NCI-H1092 treated with DMSO at 0.1 percent for 48 hours (cell line): ENCODE measurements at regions not wholly inside any gene's neighbourhood (a gene's known extent, or its start where the extent isn't known, plus 50 kb on each side); places are given as distances from the start of the nearest gene placed in this dataset.
A peak's percentile ranks its signal among the peaks of the same experiment; 100 is the strongest.
"Not testable (repeated sequence)": the region's sequence is repeated elsewhere in the genome, so short reads cannot be mapped to it uniquely, and the experiment has no call there.

Experiments used
- DNase-seq: peaks from one replicate; lab custom pipeline; 2025; lab: John Stamatoyannopoulos, UW

- no peak for DNase-seq
These were observed 513.2 kb upstream of the TBL1XR1 start for GRCh38 chr3:177710506-177710905.

- no peak for DNase-seq
These were observed 514.4 kb upstream of the TBL1XR1 start for GRCh38 chr3:177711637-177712036.

GRCh38 chr3:177713928-177714900 lies 516.9 kb upstream of the TBL1XR1 start:
- peak; percentile 7 for DNase-seq

- no peak for DNase-seq
These were observed 517.7 kb upstream of the TBL1XR1 start for GRCh38 chr3:177714945-177715344.

- DNase-seq: no peak
These were observed 518.7 kb upstream of the TBL1XR1 start for GRCh38 chr3:177715980-177716379.

- not testable (repeated sequence) for DNase-seq
These were observed 523.6 kb upstream of the TBL1XR1 start for GRCh38 chr3:177720927-177721326.

- DNase-seq: peak; percentile 40
These were observed 524.8 kb upstream of the TBL1XR1 start for GRCh38 chr3:177721864-177722785.

GRCh38 chr3:177724020-177724638 lies 526.8 kb upstream of the TBL1XR1 start:
- peak; percentile 97 for DNase-seq

GRCh38 chr3:177725165-177725564 lies 527.9 kb upstream of the TBL1XR1 start:
- DNase-seq: no peak

- no peak for DNase-seq
These were observed 529.5 kb upstream of the TBL1XR1 start for GRCh38 chr3:177726807-177727206.

- DNase-seq: peak; percentile 80
These were observed 532.8 kb upstream of the TBL1XR1 start for GRCh38 chr3:177729956-177730681.

GRCh38 chr3:177730814-177731213 lies 533.5 kb upstream of the TBL1XR1 start:
- no peak for DNase-seq

- DNase-seq: no peak
These were observed 534.5 kb upstream of the TBL1XR1 start for GRCh38 chr3:177731644-177732268.

- DNase-seq: no peak
These were observed 536.0 kb upstream of the TBL1XR1 start for GRCh38 chr3:177733233-177733632.

GRCh38 chr3:177733936-177734335 lies 536.7 kb upstream of the TBL1XR1 start:
- no peak for DNase-seq

GRCh38 chr3:177735431-177735830 lies 538.1 kb upstream of the TBL1XR1 start:
- no peak for DNase-seq

- DNase-seq: no peak
These were observed 542.2 kb upstream of the TBL1XR1 start for GRCh38 chr3:177739461-177739860.

- no peak for DNase-seq
These were observed 543.0 kb upstream of the TBL1XR1 start for GRCh38 chr3:177740254-177740653.

- no peak for DNase-seq
These were observed 545.0 kb upstream of the TBL1XR1 start for GRCh38 chr3:177742273-177742672.

- no peak for DNase-seq
These were observed 546.0 kb upstream of the TBL1XR1 start for GRCh38 chr3:177743173-177743890.
